Naive B cell (primary cell): ENCODE measurements at regions not wholly inside any gene's neighbourhood (a gene's known extent, or its start where the extent isn't known, plus 50 kb on each side); places are given as distances from the start of the nearest gene placed in this dataset.

Source experiments
- ATAC-seq, 2 donors: fragments of 150-1000 bp; cut with Tn5 transposase; 2 replicates each; pipeline ENCODE4 v1.10.0; 2021; ENCODE audit warnings: low read depth in 2 of 2, mild to moderate bottlenecking in 2 of 2, moderate library complexity in 2 of 2
- DNase-seq: peaks from one replicate; pipeline ENCODE4 v3.0.0; 2022
- H3K27ac Mint-ChIP-seq, 6 donors: one replicate each; pipeline ENCODE4 v1.8.0; 2020 to 2022; ENCODE audit warnings: mild to moderate bottlenecking in 6 of 6, mixed read lengths in 6 of 6, moderate library complexity in 5 of 6, inconsistent platforms in 2 of 6
- H3K27me3 Mint-ChIP-seq, 3 donors: one replicate each; pipeline ENCODE4 v1.8.0; 2021 to 2022; ENCODE audit warnings: mixed read lengths in 3 of 3, mild to moderate bottlenecking in 1 of 3
- H3K36me3 Mint-ChIP-seq, 2 donors: one replicate each; pipeline ENCODE4 v1.8.0; 2020 to 2022; ENCODE audit warnings: mixed read lengths in 2 of 2, inconsistent platforms in 1 of 2, mild to moderate bottlenecking in 1 of 2
- H3K4me1 Mint-ChIP-seq, 3 donors: one replicate each; pipeline ENCODE4 v1.8.0; 2020 to 2022; ENCODE audit warnings: mixed read lengths in 3 of 3, inconsistent platforms in 1 of 3, mild to moderate bottlenecking in 1 of 3, moderate library complexity in 1 of 3
- H3K4me3 Mint-ChIP-seq, 8 donors: one replicate each; pipeline ENCODE4 v1.8.0; 2020 to 2022; ENCODE audit warnings: mild to moderate bottlenecking in 8 of 8, mixed read lengths in 8 of 8, moderate library complexity in 8 of 8, inconsistent platforms in 2 of 8
- H3K9me3 Mint-ChIP-seq, 7 donors: one replicate each; pipeline ENCODE4 v1.8.0; 2020 to 2022; ENCODE audit warnings: mixed read lengths in 7 of 7, mild to moderate bottlenecking in 5 of 7, inconsistent platforms in 2 of 7, moderate library complexity in 1 of 7

DNA sequence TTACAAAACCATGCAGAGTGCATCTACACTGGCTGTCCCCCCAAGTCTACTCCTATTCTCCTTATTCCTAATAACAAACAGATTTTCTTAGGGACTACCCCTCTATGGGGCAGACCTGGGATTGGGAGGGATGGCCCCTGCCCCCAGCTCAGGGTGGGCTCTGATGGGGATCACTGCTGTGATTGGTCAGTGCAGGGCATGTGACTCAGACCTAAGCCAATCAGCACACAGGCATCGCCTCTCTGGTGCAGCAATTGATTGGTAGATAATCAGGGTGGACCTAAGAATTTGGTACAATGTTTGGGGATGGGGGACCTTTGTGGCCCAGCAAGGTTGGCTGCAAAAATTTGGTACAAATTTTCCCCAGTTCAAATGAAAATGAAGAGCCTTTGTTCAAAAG is 57.2 kb upstream of the SHANK2 start:
- Mint-ChIP-seq H3K27ac (no peak overlapping the region), H3K4me1 (no peaks in the 10 kb centered on the region), H3K9me3 (peaks cover 0 to 4% (median 0%) of the 10 kb centered on the region in 7 donors), H3K27me3 (peaks cover 0 to 7% (median 5%) of the 10 kb centered on the region in 3 donors), H3K36me3 (peaks cover 0 to 4% of the 10 kb centered on the region in 2 donors), H3K4me3 (no peak overlapping the region)
- no peak for DNase-seq
- ATAC-seq, result no peak

DNA sequence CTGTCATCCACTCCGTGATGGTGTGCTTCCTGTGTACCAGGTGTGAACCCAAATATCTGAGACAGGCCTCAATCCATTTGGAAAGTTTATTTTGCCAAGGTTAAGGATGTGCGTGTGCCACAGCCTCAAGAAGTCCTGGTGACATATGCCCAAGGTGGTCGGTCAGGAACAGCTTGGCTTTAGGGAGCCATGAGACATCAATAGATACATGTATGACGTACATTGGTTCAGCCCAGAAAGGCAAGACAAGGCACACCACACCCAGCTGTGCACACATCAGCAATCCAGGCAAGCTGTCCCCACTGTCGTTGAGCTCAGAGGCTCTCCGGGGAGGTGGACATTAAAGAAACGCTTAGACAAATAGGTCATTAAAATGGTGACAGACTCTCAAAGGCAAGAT is 56.8 kb upstream of the SHANK2 start:
- no peak for ATAC-seq
- no peak for DNase-seq
- Mint-ChIP-seq H3K4me1 (no peaks in the 10 kb centered on the region), H3K27ac (no peak overlapping the region), H3K9me3 (peaks cover 0 to 4% (median 0%) of the 10 kb centered on the region in 7 donors), H3K36me3 (peaks cover 0 to 4% of the 10 kb centered on the region in 2 donors), H3K4me3 (no peak overlapping the region), H3K27me3 (peaks cover 0 to 9% (median 5%) of the 10 kb centered on the region in 3 donors)

DNA sequence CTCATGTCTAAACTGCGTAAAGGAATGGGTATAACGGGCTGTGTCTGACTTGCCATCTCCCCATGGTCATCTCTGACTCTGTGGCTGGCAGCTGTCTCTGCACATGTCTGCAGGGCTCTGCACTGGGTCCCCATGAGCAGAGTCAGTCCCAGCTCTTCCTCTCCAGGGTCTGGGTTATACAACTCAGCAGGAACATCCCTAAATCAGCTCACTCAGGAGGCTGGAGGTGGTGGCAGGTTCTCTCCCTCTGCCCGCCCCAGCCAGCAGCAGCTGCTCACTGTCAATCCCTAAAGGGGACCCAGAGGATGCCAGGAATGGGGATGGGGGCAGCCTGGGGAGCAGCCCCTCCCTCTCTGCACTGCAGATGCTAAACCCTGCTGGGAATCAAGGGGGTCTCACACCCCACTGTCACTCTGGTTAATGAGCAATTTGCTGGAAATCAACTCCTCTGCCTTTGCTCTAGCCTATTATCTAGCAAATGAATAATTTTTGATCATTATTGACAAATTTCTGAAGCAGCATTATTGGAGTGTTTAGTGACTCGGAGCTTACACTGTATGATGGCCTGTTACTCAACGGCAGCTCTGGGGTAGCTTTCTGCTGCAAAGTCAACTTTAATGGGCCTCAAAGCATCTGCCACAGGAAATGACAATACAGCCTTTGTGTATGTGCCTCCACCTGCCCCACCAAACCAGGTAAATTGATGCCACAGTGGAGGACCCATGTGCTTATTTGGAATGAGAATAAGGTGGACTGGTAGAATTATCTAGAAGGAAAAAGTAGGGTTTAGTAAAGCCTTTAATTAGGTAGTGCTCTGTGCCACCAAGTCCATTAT is 55.7 kb upstream of the SHANK2 start:
- peaks cover 5 to 9% (median 5%) of the 10 kb centered on the region in 3 donors for H3K27me3 Mint-ChIP-seq
- H3K4me1 Mint-ChIP-seq, result no peaks in the 10 kb centered on the region
- ATAC-seq, result no peak
- DNase-seq, result no peak
- H3K36me3 Mint-ChIP-seq, result peaks cover 0 to 4% of the 10 kb centered on the region in 2 donors
- H3K27ac Mint-ChIP-seq, result no peak overlapping the region
- no peak overlapping the region for H3K4me3 Mint-ChIP-seq
- peaks cover 0 to 4% (median 0%) of the 10 kb centered on the region in 7 donors for H3K9me3 Mint-ChIP-seq

DNA sequence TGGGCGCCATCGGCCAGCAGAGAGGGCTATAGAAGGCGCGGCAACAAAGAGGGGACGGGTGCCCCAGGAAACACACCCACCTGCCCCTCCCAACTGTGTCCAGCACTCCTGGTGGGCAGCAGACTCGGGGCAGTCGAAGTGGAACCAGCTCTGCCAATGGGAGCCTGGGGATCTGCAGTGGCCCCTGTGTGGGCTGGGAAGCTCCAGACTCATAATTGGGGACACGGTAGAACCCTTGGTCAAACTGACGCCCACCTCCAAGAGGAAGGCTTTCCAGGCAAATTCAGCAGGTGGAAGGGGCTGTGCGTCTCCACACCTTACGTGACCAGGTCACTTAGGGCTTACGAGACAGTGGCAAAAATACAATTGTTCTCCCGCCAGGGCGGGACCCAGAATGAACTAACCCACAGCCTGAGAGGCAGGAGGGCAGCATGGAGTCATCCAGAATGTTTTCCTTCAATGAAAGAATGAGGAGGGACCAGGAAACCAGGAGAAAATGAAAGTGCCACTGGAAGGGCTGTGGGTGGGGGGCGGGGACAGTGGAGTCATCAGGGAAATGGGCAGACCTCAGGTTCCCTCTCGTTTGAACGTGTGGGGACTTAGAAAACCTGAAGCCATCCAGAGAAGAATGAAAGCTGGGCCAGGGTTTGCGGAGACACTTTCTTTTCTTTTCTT is 53.2 kb upstream of the SHANK2 start:
- H3K4me1 Mint-ChIP-seq, result no peaks in the 10 kb centered on the region
- H3K27me3 Mint-ChIP-seq, result peaks cover 11 to 26% (median 24%) of the 10 kb centered on the region in 3 donors
- ATAC-seq (no peak), DNase-seq (no peak)
- no peak overlapping the region for H3K27ac Mint-ChIP-seq
- peaks cover 0 to under 1% of the 10 kb centered on the region in 2 donors for H3K36me3 Mint-ChIP-seq
- H3K9me3 Mint-ChIP-seq, result peaks cover 0 to 4% (median 0%) of the 10 kb centered on the region in 7 donors
- H3K4me3 Mint-ChIP-seq, result no peak overlapping the region

DNA sequence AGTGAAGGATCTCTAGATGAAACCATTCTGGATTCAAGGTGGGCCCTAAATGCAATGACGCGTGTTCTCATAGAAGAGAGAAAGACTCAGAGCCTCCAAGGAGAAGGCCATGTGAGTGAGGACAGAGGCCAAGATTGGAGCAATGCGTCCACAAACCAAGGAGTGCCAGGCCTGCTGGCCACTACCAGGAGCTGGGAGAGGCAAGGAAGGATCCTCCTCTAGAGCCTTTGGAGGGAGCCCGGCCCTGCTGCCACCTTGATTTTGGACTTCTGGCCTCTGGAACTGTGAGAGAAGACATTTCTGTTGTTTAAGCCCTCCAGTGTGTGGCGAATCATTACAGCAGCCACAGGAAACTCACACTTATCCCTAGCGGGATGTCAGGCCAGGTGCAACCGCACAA is 52.7 kb upstream of the SHANK2 start:
- no peaks in the 10 kb centered on the region for H3K4me1 Mint-ChIP-seq
- ATAC-seq (no peak), DNase-seq (no peak)
- no peak overlapping the region for H3K4me3 Mint-ChIP-seq
- peaks cover 11 to 31% (median 29%) of the 10 kb centered on the region in 3 donors for H3K27me3 Mint-ChIP-seq
- peaks cover 0 to 2% (median 0%) of the 10 kb centered on the region in 7 donors for H3K9me3 Mint-ChIP-seq
- peak overlapping the region in 1 of 6 donors; percentile 30 for H3K27ac Mint-ChIP-seq
- no peaks in the 10 kb centered on the region for H3K36me3 Mint-ChIP-seq

DNA sequence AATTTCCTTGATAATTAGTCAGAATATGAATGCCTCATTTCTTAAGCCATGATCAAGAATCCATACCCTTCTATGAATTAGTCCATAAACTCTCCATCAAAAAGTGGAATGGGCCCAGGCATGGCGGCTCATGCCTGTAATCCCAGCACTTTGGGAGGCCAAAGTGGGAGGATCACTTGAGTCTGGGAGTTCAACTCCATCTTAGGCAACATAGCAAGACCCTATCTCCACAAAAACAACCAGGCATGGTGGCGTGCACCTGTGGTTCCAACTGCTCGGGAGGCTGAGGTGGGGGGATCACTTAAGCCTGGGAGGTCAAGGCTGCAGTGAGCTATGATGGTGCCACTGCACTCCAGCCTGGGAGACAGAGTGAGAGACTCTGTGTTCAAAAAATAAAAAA is 52.1 kb upstream of the SHANK2 start:
- no peak overlapping the region for H3K27ac Mint-ChIP-seq
- no peak overlapping the region for H3K4me3 Mint-ChIP-seq
- no peaks in the 10 kb centered on the region for H3K4me1 Mint-ChIP-seq
- no peaks in the 10 kb centered on the region for H3K36me3 Mint-ChIP-seq
- no peak for DNase-seq
- ATAC-seq, result no peak
- peaks cover 0 to 2% (median 0%) of the 10 kb centered on the region in 7 donors for H3K9me3 Mint-ChIP-seq
- H3K27me3 Mint-ChIP-seq, result peaks cover 11 to 37% (median 32%) of the 10 kb centered on the region in 3 donors

DNA sequence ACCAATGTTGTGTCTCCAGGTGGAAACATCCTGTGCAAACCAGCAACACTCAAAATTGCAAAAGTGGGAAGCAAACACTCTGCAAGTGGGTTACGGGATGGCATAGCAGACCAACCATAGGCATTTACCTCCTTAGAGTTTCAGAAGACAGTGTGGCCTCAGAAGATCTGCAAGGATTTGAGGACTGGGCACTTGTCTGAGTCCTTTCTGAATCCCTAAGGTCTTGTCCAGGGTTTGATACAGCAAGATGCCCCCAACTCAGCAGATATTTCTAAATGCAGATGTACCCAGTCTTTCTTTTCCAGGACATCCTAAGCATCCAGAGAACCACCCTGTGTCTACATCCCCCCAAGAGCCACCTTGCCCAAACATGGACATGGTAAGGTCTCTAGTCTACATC is 51.7 kb upstream of the SHANK2 start:
- Mint-ChIP-seq H3K9me3 (no peaks in the 10 kb centered on the region), H3K27ac (no peak overlapping the region), H3K27me3 (peaks cover 11 to 41% (median 37%) of the 10 kb centered on the region in 3 donors), H3K4me3 (no peak overlapping the region), H3K4me1 (no peaks in the 10 kb centered on the region), H3K36me3 (no peaks in the 10 kb centered on the region)
- DNase-seq (no peak), ATAC-seq (no peak)

DNA sequence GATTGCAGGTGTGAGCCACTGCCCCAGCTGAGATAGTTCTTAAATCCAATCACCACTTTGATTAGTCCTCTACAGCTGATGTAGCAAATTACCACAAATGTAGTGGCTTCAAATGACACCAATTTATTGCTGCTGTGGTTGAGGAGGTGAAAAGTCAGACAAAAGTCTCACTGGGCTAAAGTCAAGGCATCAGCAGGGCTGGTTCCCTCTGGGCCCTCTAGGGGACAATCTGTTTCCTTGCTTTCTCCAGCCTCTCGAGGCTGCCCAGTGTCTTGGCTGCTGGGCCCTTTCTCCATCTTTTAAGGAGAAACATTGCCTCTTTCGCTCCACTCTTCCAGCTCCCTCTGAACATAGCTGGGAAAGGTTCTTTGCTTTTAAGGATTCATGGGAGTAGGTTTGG is 50.5 kb upstream of the SHANK2 start:
- ATAC-seq, result no peak
- no peaks in the 10 kb centered on the region for H3K4me1 Mint-ChIP-seq
- H3K36me3 Mint-ChIP-seq, result no peaks in the 10 kb centered on the region
- peak overlapping the region in 1 of 6 donors; percentile 10 for H3K27ac Mint-ChIP-seq
- DNase-seq, result no peak
- H3K4me3 Mint-ChIP-seq, result peak overlapping the region in 1 of 8 donors; percentile 21
- peaks cover 13 to 45% (median 44%) of the 10 kb centered on the region in 3 donors for H3K27me3 Mint-ChIP-seq
- H3K9me3 Mint-ChIP-seq, result peaks cover 0 to 1% (median 0%) of the 10 kb centered on the region in 7 donors

DNA sequence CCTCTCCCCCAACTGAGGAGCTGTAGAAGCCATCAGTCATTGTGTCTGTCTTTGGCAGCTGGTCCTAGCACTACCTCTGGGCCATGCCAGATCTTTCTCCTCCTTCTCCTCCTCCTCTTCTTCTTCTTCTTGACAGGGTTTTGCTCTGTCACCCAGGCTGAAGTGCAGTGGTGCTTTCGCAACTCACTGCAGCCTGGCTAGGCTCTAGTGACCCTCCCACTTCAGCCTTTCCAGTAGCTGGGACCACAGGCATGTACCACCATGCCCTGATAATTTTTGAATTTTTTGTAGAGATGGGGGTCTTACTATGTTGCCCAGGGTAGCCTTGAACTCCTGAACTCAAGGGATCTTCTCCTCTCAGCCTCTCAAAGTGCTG is 50.1 kb upstream of the SHANK2 start:
- no peaks in the 10 kb centered on the region for H3K4me1 Mint-ChIP-seq
- H3K9me3 Mint-ChIP-seq, result peaks cover 0 to 1% (median 0%) of the 10 kb centered on the region in 7 donors
- DNase-seq (no peak), ATAC-seq (no peak)
- peaks cover 17 to 49% (median 44%) of the 10 kb centered on the region in 3 donors for H3K27me3 Mint-ChIP-seq
- no peak overlapping the region for H3K4me3 Mint-ChIP-seq
- H3K27ac Mint-ChIP-seq, result peak overlapping the region in 1 of 6 donors; percentile 8
- H3K36me3 Mint-ChIP-seq, result no peaks in the 10 kb centered on the region
